ENCODE measurements at regions not wholly inside any gene's neighbourhood (a gene's known extent, or its start where the extent isn't known, plus 50 kb on each side); places are given as distances from the start of the nearest gene placed in this dataset.

DNA sequence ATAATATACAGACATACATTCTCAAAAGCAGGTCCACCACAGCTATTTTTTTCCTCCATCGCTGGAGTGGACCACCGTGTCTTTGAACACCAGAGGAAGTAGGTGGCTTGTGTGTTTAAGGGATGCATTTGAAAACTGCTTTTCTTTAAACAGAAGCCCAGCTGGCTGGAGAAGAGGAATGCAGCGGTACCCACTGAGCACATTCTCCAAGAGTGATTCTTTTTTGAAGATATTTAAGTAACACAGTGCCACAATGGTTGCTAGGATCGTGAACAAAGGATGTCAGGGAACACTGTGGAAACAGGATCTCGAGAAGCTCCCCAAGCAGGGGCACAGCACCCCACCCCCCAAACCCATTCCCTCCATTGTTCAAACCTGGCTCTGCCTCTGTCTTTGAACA, 286.6 kb upstream of the PWP1 start:
- DNase-seq (ENCODE audit: low spot score): no peak

DNA sequence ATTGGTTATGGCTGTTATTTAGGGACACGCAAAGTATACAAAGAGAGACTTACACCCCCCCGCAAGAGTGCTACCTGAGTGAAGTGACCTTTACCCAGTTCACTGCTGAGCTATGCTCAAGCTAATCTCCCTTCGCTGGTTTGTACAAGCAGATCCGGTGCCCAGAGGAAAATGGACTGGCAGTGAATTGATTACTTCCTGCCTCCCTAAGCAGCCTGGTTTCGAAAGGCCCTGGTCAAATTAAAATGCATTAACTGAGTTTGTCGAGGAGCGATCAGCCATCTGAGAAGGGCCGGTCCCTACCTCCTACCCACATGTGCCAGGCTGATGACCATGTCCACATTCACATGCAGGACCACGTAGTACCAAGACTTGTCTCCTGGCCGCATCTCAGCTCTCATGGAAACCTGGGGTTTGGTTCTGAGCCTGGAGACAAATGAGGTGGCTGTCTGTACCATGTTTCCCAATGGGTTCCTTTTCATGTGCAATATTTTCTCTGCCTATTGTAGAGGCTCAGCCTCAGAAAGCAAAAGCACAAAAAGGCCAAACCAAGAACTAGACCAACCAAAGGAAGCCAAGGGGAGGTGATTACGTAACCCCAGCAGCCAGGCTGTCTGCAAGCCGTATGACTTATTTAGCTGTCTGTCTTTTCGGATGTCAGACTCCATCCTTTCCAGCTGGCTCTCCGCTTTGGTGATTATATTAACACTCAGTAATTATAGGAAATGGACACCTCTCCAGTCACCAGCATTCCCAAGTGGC, 284.7 kb upstream of the PWP1 start:
- DNase-seq (ENCODE audit: low spot score): no peak

DNA sequence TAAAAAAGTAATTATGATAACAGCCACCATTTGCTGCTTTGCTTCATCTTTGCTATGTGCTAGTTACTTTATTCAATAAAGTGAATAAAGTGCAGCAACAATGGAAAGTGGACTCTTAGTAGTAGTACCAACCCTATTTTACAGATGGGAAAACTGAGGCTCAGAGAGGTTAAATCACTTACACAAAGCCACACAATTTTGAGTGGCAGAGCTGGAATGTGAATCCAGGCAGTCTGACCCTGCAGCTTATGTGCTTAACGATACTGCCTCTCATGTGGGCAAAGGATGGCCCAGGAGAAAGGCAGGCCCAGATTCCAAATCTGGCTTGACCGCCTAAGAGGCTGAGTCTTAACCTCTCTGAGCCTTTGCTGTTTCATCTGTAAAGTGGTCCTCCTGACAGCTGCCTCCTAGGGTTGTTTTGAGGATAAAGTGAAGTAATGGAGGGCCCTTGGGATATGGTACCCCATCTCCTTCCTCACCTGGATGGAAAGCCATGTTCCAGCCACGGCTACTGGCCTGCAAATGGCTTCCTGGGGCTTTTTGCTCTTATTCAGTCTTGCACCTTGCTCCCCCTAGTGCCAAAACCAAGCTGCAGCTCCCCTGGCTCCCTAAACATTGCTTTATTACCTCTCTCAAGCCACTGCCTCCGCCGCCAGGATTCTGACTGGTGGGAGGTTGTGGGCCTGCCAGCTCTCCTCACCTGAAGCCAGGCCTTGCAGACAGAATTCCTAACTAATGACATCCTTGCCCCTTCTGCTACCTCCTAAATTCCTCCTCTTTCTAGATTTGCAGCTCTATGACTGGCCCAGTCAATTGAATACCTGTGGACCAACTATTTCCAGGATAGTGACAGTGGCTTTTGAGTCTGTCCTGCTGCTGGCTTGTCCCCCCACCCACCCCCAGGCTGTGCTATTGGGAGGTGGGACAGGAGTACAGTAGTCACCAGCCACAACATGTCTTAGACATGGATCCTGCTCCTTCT, 283.3 kb upstream of the PWP1 start:
- peak; percentile 42 for DNase-seq (ENCODE audit: low spot score)

DNA sequence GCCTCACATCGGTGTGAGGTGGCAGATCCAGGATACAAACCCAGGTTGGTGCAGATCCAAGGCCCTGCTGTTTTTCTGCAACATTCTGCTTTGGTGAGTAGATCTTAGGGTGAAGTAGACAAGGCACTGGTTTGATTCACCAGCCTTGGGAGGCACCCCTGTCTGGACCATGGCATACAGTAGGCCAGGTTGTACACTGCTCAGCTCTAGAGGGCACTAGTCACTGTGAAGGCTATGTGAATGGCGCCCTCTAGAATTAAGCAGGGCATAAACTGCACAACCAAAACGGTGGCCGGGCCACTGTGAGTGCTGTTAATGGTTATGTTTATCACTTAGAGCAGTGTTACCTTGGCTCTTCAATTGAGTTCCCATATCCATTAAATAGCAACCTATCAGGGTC, 280.6 kb upstream of the PWP1 start:
- no peak for DNase-seq (ENCODE audit: low spot score)

DNA sequence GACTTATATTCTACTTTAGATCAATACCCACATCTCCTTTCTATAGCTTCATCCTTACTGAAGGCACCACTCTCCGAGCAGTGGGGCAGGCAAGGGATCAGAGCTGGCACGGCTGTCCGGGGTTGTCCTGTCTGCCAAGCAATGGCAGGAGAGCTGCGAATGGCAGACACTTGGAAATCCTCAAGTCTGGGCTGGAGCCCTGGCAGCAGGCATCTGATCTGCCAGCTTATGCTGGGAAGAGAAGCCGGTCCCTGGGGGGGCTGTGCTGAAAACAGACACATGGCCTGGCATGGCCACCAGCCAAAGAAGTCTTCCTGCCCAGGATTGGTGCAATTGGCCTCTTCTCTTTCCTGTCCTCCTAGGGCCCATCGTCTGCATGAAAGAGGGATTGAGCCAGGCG, 280.2 kb upstream of the PWP1 start:
- DNase-seq (ENCODE audit: low spot score): no peak

DNA sequence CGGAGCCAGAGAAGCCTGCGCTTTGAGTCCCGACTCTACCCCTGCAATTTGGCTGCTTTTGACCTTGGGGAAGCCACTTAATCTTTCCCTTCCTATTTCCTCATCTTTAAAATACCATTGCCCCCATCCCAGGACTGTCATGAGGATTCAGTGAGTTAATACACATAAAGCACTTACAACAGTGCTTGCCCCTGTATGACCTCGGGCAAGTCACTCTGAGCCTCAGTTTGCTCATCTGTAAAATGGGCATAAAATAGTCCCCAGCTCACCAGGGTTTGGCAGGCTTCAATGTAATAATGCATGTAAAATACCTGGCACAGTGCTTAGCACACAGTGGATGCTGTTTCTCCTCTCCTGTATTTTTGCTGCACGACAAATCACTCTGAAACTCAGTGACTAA, 278.7 kb upstream of the PWP1 start:
- DNase-seq (ENCODE audit: low spot score): no peak

DNA sequence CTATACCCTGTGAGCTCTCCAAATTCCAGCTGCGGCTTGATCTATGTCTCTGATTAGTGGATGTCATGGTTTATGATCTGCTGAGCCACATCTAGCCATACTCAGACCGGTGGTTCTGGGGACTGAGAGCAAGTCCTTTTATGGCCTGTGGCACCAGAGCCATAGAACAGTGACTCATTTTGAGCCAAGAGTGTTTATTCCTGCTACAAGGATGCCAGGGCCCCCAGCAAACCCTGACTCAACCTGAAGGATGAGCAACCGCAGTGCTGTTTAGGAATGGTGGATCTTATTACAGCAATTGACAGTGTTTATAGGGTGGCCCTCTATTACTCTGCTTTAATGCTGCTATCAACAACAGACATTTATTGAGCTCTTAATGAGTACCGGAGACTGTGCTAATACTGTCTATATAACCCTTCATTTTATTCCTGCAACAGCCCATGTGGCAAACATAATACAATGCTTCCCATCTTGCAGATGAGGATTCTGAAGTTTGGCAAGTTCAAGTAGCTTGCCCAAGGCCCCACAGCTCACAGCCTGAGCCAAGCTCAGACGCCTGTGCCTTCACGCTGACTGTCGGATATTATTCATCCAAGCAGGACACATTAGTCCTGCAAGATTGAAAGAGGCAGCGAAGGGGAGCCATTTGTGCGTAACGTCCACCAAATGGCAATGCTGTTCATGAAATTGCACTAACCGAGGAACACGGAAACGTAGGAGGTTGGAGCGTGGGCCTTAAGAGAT, 273.6 kb upstream of the PWP1 start:
- DNase-seq (ENCODE audit: low spot score): no peak

DNA sequence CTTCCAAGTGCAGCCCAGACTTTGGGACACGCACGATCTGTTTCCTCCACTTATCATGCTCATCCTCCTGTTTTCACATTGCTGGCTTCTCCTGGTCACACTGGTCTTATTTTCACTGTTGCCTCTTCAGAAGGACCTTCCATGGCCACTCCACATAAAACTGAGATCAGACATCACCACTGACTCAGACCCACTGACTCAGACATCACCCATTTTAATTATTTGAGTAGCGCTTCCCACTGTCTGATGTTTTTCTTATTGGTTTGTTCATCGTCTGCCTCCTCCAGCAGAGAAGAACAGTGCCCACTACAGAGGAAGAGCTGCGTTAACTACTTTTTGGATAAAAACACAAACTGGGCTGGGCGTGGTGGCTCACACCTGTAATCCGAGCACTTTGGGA, 270.5 kb upstream of the PWP1 start:
- DNase-seq (ENCODE audit: low spot score): no peak

DNA sequence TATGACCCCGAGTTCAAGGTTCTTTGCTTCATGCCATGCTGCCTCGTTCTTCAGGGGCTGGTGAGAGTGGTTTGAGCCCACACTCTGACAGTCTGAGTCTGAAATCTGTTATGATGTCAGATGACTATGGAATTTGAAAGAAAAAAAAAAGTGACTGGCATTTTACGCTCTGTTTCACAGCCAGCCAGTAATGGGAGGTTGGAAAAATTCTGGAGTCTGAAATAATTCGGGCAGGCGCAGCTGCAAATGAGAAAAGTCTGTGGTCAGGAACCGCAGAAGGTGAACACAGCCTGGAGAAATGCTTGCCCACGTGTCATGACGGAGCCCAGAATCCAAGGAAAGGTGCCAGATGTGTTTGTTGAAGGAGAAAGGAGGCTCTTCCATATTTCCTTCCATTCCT, 269.8 kb upstream of the PWP1 start:
- no peak for DNase-seq (ENCODE audit: low spot score)

DNA sequence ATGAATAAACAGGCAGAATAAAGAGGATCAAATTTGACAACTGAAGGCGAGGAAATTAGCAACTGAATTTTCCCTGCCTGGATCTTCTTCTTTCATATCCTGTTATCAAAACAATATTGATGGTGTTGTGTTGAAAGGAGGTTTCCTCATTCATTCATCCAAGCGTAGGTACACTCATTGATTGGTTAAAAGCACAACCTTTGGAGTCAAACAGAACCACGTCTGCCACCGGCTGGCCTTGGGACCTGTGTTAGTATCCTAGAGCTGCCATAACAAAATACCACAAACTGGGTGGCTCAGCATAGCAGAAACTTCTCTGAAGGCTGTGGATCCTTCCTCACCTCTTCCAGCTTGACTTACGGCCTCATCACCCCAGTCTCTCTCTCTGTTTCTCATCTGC, 268.6 kb upstream of the PWP1 start:
- DNase-seq (ENCODE audit: low spot score): no peak

DNA sequence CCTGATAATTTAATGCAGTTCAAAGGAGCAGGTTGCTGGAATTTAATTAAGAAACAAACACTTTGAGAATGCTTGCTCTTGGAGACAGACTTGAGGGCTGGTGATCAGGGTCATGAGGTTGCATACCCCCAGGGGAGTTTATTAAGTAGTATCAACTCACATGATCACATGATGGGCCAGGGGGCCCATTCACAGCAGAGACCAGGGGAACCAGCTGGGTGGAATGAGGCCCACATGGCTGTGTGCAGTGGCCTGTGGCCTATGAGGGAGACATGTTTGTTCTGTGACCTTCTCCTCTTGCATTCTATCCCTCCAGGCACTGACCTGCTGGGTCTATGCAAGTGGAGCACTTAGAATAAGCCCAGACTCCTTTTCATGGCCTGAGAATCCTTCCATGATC, 266.6 kb upstream of the PWP1 start:
- peak; percentile 43 for DNase-seq (ENCODE audit: low spot score)

DNA sequence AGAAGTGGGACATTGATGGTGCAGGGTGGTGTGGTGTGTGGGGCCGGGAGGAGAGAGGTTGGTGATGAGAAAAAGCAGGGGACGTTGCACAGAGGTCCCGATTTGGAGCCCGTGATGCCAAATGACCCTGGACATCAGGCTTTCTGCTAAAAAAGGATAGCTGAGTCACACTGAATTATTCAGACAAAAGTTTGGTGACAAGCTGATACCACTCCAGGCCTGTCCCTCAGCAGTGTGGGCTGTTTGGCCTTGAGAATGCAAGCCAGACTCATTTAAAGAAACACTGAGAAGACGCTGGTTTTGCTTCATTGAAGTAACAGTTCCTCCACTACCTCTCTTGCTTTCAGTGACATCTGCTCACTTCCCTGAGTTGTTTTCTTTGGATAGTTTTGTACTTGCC, 262.1 kb upstream of the PWP1 start:
- no peak for DNase-seq (ENCODE audit: low spot score)

DNA sequence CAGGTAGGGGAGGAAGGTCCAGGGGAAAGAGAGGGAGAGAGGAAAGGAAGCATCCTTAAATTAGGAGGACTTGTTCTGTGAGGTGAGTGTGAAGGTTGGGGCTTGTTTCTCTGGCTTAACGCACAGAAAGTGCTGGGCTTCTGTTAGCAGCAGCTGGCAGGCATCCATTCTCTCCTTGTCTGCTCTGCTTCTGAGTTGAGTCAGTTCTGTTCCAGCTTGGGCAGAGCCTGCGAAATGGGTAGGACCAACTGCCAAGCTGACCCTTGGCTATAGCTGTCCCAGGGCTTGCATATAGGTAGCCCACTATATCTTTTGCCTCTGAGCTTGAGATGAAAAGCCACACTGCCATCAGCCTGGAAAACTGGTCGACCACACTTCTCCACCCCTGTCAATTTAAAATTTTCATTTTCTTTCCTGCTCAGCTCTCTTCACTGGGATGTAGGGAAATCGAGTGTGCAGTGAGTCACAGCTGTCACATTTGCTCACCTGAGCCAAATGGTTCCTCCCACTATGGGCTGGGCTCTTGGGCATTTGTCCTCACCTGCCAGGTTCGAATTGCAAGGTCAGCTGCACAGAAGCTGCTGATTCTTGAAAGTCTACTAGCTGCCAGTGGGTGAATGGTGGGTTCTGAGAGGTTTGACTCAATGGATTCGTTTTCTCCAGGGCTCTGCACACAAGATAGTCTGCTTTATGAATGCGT, 256.4 kb upstream of the PWP1 start:
- no peak for DNase-seq (ENCODE audit: low spot score)

DNA sequence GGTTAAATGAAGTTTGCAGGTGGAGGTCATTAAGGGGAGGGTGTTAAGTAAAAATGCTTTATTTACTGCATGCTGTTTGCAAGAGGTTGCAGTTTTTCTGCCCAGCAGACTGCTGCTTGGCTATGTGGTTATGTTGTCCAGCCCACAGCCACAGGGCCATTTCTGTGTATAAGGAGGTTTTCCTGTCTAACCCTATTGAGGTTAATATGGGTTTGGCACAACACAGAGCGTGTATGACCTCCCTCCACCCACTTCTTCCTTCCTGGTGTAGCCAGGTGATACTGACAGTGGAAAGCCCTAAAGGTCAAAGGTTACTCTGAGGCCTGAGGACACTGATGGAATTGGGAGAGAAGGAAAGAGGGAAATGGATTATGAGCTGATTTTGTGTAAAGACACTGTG, 253.7 kb upstream of the PWP1 start:
- DNase-seq (ENCODE audit: low spot score): no peak

DNA sequence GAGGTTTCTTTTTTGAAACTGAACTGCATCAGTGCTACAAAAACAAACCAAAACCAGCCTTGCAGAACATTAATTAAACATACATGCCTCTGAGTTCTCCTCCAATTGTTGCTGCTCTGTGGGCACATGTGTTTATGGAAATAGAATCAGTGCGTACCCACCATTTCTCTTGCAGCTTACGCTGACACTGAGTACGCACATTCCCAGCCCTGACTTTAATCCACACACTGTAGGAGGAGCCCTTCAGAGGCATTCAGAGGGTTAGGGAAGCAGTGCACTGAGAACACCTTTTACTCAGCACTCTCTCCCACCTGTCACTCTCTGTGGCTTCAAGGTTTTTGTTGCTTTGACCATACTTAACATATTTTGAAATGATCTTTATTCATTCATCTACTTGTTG, 250.5 kb upstream of the PWP1 start:
- DNase-seq (ENCODE audit: low spot score): no peak

DNA sequence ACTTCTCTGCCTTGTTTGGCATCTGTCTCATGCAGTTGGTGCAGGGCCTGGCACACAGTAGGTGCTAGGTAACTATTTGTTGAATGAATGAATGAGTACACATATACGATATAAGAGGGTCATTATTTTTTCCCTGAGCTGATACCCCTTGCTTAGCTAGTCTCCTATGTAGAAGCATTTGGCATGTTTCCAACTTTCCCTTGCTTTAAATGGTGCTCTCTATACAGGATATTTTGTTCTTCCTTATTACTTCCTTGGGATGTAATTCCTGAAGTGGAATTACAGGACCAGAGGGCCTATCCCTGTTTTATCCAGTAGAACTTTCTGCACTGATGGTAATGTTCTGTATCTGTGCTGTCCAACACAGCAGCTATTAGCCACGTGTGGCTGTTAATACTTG, 250.1 kb upstream of the PWP1 start:
- no peak for DNase-seq (ENCODE audit: low spot score)

DNA sequence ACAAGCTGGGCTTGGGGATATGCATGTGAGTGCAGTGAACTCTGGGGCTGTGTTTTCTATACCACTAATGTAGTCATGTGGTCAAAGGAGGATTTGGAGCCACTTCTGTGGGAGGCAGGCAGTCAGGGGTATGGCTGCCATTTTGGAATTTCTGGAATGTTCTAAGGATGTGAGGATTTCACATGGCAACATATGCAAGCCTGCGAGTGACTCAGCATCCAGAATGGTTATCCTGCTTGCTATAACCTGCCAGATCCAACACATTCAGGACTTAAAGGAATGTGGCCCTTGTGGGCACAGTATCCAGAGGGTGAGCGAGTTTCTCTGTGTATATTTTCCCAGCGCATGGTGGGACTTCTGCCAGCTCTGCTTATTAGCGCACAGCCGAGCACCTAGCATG, 249.2 kb upstream of the PWP1 start:
- no peak for DNase-seq (ENCODE audit: low spot score)

DNA sequence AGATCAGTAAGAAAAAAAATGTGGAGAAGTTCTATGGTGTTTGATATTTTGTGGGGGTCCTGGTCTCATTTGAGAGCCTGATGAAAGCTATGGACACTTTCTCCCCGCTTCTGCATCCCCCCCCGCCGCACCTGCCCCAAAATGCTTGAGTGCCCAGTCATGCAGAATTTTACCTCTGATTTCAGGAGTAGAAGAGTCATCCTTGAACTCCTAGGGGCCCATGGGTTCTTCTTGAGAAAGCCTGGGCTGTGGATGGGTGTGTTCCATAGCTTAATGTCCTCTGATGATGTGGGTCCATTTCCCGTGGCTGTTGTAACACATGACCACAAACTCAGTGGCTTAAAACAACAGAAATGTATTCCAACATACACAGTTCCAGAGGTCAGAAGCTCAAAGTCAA, 248.8 kb upstream of the PWP1 start:
- no peak for DNase-seq (ENCODE audit: low spot score)

DNA sequence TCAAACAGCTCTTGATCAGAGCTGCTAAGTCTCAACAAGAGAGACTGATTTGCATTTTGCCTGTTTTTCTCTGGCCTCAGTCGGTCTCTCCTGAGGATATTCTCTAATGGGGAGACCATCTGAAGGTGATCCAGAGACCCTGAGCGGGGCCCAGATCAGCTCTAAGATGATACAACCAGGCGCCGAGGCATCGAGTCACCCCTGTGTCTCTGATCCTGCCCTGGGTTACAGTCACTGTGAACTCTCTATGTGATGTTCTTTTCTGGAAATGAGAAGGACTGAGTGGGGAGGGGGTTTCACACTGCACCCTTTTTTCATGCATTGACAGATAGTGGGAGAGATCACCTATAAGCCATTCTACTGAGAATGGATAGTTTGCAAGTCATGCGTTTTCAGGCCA, 247.6 kb upstream of the PWP1 start:
- DNase-seq (ENCODE audit: low spot score): no peak

DNA sequence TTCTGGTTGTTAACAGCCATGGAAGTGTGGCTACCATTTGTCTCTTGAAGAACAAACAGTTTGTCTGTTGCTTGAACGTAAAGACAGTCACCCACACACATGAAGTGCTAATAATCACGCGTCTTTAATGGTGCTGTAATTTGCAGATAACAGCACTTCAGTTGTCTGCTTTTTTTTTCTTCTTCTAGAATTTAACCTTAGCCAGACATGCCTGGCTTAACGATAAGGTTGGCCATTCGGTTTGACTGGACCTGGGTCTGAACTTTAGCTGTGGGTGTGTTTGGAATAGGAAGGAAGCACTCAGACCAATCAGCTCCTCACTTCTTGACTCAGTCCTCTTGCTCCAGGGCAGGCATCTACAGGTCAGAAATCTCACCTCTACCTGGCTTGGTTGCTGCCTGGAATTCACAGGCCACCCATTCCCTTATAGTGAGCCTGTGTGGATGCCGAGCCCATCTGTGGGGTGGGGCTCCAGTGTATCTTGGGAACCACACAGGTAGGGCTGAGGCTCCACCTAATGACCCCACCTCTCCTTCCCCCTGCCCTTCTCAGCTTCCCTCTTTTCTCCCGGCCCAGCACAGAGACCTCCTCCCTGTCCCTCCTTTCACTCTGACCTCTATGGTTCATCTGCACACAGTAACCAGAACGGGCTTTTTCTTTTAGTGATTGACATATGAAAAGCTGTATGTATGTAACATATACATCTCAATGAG, 246.4 kb upstream of the PWP1 start:
- DNase-seq (ENCODE audit: low spot score): no peak

DNA sequence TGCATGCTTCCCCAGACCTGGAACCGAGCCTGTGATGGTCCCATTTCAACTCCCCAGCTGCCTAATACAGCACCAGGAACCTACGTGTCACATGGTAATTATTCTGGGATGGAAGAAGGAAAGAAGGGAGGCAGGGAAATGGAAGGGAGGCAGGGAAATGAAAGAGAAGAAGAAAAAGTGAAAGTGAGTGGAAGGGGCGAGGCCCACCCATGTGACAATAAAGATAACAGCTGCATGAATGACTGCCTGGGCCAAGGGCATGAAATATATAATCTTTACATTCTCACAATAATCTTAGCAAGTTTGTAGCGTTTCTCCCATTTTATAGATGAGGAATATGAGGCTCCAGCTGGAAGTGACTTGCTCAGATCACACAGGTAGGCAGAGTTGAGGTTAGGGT, 245.0 kb upstream of the PWP1 start:
- DNase-seq (ENCODE audit: low spot score): no peak

All from SK-N-DZ (cell line).